ENCODE measurements at regions not wholly inside any gene's neighbourhood (a gene's known extent, or its start where the extent isn't known, plus 50 kb on each side); places are given as distances from the start of the nearest gene placed in this dataset.

DNA sequence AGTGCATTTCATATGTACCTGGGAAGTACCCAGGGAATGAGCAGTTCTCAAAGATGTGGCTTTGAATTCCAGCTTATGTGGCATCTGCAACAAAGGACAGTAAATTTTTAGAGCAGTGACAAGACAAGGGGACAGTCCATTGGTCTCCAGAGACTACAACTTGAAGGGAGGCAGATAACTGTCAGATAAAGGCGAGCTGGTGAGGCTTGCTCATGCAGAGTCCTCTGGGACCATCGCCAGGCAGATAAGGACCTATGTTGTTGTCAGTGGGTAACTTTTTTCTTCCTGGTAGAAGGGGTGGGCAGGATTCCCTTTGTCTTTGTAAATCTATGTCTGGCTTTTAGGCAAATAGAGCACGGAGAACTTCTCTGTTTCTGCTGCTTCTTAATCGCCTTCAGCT, 120.2 kb downstream of the ICE1 start:
- CTCF ChIA-PET = no interaction called here
- intact Hi-C loops (cut with micrococcal nuclease) = no loop called here
- DNase-seq (no peak), ATAC-seq (ENCODE audit: low read depth) (no peak)
- POLR2A ChIA-PET = no interaction called here
- Mint-ChIP-seq H3K9me3 (no peaks in the 10 kb centered on the region), H3K36me3 (ENCODE audit: low read depth) (no peaks in the 10 kb centered on the region), H3K4me1 (no peaks in the 10 kb centered on the region), H3K27me3 (peaks cover 11% of the 10 kb centered on the region), H3K27ac (no peak overlapping the region), H3K4me3 (no peak overlapping the region)
- TF ChIP-seq, protein P1, sequence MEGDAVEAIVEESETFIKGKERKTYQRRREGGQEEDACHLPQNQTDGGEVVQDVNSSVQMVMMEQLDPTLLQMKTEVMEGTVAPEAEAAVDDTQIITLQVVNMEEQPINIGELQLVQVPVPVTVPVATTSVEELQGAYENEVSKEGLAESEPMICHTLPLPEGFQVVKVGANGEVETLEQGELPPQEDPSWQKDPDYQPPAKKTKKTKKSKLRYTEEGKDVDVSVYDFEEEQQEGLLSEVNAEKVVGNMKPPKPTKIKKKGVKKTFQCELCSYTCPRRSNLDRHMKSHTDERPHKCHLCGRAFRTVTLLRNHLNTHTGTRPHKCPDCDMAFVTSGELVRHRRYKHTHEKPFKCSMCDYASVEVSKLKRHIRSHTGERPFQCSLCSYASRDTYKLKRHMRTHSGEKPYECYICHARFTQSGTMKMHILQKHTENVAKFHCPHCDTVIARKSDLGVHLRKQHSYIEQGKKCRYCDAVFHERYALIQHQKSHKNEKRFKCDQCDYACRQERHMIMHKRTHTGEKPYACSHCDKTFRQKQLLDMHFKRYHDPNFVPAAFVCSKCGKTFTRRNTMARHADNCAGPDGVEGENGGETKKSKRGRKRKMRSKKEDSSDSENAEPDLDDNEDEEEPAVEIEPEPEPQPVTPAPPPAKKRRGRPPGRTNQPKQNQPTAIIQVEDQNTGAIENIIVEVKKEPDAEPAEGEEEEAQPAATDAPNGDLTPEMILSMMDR (IDR thresholded peaks at IDR 0.05) = no peak

DNA sequence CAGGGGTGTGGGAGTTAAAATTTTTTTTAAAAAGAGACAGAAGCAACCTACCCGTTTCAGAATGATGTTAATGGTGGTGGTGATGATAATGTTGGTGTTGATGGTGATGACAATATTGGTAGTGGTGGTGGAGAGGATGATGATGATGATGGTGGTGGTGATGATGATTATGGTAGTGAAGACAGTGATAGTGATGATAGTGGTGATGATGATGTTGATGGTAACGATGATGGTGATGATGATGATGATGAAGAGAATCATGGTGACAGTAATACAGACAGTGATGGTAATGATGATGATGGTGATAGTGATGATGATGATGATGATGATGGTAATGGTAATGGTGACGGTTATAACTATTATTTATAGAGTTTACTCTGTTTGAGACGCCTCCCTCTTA, 117.6 kb downstream of the ICE1 start:
- peaks cover 7% of the 10 kb centered on the region for H3K27me3 Mint-ChIP-seq
- TF ChIP-seq, protein P1 (IDR thresholded peaks at IDR 0.05) = no peak
- intact Hi-C loops (cut with micrococcal nuclease) = no loop called here

More for the DNA sequence above, 117.6 kb downstream of the ICE1 start:
- ChIA-PET CTCF (no interaction called here), POLR2A (no interaction called here)
- H3K9me3 Mint-ChIP-seq = no peaks in the 10 kb centered on the region
- DNase-seq (no peak), ATAC-seq (ENCODE audit: low read depth) (no peak)
- no peaks in the 10 kb centered on the region for H3K36me3 Mint-ChIP-seq (ENCODE audit: low read depth)
- no peaks in the 10 kb centered on the region for H3K4me1 Mint-ChIP-seq
- H3K4me3 Mint-ChIP-seq = no peak overlapping the region
- H3K27ac Mint-ChIP-seq = no peak overlapping the region
